ENCODE measurements at regions not wholly inside any gene's neighbourhood (a gene's known extent, or its start where the extent isn't known, plus 50 kb on each side); places are given as distances from the start of the nearest gene placed in this dataset.
A peak's percentile ranks its signal among the peaks of the same experiment; 100 is the strongest.
"Not testable (repeated sequence)": the region's sequence is repeated elsewhere in the genome, so short reads cannot be mapped to it uniquely, and the experiment has no call there.

DNA sequence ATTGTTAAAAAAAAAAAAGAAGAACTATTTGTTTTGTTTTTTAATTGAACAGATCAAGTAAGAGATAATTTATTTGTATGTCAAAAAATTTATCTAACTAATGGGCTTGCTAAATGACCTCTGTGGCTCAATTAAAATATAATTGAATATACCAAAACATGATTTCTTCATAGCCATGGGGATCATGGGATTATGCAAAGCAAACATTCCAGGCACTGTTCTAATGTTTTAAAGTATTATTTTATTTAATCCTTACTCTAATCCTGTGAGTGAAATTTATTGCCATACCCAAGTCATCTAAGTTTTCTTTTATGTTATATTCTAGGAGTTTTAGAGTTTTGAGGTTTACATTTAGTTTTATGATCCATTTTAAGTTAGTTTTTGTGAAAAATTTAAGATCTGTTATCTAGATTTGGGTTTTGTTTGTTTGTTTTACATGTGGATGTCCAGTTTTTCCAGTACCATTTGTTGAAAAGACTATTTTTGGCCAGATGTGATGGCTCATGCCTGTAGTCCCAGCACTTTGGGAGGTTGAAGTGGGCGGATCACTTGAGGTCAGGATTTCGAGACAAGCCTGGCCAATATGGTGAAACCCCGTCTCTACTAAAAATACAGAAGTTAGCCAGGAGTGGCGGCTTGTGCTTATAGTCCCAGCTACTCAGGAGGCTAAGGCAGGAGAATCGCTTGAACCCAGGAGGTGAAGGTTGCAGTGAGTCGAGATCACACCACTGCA is 52.3 kb upstream of the CNOT10 start:
- DNase-seq = no peak

DNA sequence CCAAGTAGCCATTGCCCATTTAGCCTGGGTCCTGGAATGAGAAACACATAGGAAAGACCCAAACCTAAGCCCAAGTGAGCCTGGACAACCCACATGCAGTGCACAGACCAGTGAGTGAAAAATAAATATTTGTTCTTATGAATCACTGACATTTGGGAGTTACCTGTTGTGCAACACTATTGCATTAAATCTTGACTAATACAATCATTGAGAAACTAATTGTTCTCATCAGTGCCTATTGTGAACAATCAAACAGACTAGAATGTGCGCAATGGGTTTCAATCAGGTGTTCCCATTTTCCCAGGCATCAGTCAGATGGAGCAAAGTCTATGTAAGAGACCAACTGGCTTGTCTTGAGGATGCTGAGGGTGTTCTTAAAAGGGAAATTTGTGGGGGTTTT is 54.7 kb upstream of the CNOT10 start:
- DNase-seq = no peak

DNA sequence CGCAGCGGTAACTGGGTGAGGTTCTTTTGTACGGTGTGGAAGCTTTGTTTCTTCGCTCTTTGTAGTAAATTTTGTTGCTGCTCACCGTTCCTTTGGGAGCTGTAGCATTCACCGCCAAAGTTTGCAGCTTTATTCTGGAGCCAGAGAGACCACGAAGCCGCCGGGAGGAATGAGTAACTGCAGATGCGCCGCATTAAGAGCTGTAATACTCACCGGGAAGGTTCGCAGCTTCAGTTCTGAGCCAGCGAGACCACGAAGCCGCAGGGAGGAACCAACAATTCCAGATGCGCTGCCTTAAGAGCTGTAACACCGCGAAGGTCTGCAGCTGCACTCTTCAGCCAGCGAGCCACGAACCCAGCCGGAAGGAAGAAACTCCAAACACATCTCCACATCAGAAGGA is 56.0 kb upstream of the DYNC1LI1 start:
- peak; percentile 20 for DNase-seq

DNA sequence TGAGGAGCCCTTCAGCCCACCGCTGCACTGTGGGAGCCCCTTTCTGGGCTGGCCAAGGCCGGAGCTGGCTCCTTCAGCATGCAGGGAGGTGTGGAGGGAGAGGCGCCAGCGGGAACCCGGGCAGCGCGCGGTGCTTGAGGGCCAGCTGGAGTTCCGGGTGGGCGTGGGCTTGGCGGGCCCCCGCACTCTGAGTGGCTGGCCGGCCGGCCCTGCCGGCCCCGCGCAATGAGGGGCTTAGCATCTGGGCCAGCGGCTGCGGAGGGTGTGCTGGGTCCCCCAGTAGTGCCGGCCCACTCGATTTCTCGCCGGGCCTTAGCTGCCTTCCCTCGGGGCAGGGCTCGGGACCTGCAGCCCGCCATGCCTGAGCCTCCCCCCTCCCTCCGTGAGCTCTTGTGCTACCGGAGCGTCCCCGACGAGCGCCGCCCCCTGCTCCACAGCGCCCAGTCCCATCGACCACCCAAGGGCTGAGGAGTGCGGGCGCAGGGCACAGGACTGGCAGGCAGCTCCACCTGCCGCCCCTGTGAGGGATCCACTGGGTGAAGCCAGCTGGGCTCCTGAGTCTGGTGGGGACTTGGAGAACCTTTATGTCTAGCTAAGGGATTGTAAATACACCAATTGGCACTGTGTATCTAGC is 55.0 kb upstream of the DYNC1LI1 start:
- not testable (repeated sequence) for DNase-seq

DNA sequence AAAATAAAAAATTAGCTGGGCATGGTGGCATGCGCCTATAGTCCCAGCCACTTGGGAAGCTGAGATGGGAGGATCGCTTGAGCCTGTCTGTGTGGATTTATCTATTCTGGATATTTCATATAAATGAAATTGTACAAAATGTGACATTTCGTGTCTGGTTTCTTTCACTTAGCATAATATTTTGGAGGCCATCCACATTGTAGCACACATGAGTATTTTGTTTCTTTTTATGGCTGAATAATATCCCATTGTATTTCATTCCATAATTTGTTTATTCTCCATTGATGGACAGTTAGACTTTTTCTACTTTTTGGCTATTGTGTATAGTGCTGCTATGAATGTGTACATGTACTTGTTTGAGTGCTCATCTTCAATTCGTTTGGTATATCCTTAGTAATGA is 52.9 kb upstream of the DYNC1LI1 start:
- peak; percentile 51 for DNase-seq

DNA sequence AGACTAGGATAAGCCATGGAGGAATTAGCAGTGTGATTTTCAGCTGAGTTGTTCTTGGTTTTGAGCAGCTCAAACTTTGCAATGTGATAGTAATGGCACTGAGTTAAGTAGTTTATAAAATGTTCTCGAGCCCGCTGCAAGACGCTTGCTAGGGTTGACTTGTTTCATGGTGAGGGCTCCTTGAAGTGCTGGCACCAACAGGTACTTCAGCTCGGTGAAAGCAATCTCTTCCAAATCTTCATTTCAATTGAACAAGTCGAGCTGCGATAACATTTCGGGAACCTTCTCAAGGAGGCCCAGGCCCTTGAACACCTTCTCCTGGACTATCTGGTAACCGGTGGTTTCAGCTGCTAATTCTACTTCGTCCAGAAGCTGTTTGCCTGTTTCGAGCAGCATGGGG is 50.8 kb upstream of the DYNC1LI1 start:
- DNase-seq = no peak

DNA sequence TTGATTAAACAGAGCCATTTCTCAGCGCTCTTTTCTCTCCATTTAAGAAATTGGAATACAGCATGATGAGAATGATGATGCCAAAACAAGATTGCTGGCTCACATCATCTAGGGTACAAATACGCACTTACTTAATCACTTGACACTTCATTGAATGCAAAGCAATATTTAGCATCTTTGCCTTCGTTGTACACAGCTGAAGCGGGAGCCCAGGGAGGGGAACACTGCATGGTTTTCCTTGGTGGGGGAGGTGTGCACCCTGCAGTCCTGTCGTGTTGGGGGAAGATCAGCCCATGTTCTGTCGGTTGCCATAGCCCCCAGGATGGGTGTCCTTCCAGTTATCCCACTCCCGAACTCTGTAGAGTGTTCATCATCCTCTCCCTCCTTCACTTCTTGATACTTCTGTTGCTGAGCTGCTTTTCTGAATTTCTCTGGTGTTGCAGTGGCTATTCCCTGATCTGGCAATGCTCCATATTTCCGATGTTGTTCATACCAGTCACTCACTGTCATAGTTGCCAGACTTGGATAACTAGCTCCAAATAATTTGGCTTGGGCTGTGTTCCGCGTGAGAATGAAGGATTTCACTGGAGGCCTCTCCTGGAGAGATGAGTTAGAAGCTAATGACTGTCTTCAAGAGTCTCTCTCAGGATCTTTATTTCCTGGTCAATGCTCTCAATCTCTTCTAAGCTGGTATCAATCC is 50.1 kb upstream of the DYNC1LI1 start:
- no peak for DNase-seq

All from tongue (tissue), 1 donor.